Sigmoid colon (tissue), 4 donors: ENCODE measurements at regions not wholly inside any gene's neighbourhood (a gene's known extent, or its start where the extent isn't known, plus 50 kb on each side); places are given as distances from the start of the nearest gene placed in this dataset.

Source experiments
- POLR2AphosphoS5 ChIP-seq, 4 donors: sonication (generic); formaldehyde crosslinking; IDR thresholded peaks; one replicate each; pipeline ENCODE4 v1.6.1; 2017; ENCODE audit warnings: antibody characterized with exemption in 4 of 4
- TF ChIP-seq, protein P1 (sequence below), 4 experiments: fragments of 450-650 bp in 3 of 4; fragments of 200-600 bp in 1 of 4; IDR thresholded peaks; one replicate each; pipeline ENCODE4 v1.5.1; 2016 to 2019; ENCODE audit warnings: antibody characterized with exemption in 4 of 4, mild to moderate bottlenecking in 3 of 4, moderate library complexity in 2 of 4

- TF ChIP-seq POLR2AphosphoS5 (IDR thresholded peaks at IDR 0.05): no peak
- TF ChIP-seq, protein P1, sequence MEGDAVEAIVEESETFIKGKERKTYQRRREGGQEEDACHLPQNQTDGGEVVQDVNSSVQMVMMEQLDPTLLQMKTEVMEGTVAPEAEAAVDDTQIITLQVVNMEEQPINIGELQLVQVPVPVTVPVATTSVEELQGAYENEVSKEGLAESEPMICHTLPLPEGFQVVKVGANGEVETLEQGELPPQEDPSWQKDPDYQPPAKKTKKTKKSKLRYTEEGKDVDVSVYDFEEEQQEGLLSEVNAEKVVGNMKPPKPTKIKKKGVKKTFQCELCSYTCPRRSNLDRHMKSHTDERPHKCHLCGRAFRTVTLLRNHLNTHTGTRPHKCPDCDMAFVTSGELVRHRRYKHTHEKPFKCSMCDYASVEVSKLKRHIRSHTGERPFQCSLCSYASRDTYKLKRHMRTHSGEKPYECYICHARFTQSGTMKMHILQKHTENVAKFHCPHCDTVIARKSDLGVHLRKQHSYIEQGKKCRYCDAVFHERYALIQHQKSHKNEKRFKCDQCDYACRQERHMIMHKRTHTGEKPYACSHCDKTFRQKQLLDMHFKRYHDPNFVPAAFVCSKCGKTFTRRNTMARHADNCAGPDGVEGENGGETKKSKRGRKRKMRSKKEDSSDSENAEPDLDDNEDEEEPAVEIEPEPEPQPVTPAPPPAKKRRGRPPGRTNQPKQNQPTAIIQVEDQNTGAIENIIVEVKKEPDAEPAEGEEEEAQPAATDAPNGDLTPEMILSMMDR (IDR thresholded peaks at IDR 0.05): no peak
Observed at GRCh38 chr2:83006961-83007360, 1452.1 kb downstream of the SUCLG1 start.
